ENCODE measurements at regions not wholly inside any gene's neighbourhood (a gene's known extent, or its start where the extent isn't known, plus 50 kb on each side); places are given as distances from the start of the nearest gene placed in this dataset.

DNA sequence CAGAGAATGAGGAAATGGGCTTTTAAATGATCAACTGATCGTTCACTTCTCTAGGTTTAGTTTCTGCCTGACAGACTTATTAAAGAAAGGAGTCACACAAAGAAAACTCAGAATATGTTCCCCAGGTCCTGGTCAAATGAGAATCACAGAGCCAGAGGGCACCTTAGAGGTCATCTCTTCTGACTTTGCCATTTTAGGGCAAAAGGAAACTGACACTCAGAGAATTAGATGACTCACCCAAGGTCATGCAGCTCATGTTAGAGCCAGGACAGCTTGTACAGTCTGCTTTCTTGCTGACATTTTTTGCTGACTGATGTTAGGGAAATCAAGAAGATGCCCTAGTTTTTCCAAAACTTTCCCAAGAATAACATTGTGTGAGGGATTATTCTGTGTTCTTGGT is 312.7 kb upstream of the SP8 start:
- Histone ChIP-seq H3K9ac (ENCODE audit: low read length) (no peak overlapping the region), H3K27me3 (ENCODE audit: insufficient read depth, low read length) (no peaks in the 10 kb centered on the region), H3K9me3 (ENCODE audit: control insufficient read depth in 1 of 2, insufficient read depth in 1 of 2, low read depth in 1 of 2, low read length in 2 of 2) (no peaks in the 10 kb centered on the region), H3K27ac (ENCODE audit: low read depth, low read length) (no peak overlapping the region), H3K79me2 (ENCODE audit: insufficient read depth, low read length) (no peaks in the 10 kb centered on the region), H3K4me3 (replicated peaks in 1 of 2; ENCODE audit: low read depth in 1 of 2, low read length in 2 of 2) (no peak overlapping the region), H3K4me2 (ENCODE audit: low read length) (no peak overlapping the region), H3K4me1 (ENCODE audit: control insufficient read depth in 1 of 2, insufficient read depth in 2 of 2, low read length in 2 of 2) (0 out of 4 replicates have a peak, but pooled peaks cover 0 to 3% of the 10 kb centered on the region in 2 experiments), H2AFZ (ENCODE audit: low read depth, low read length, poor library complexity, severe bottlenecking) (no peak overlapping the region), H4K20me1 (ENCODE audit: insufficient read depth) (no peaks in the 10 kb centered on the region), H3K36me3 (ENCODE audit: control insufficient read depth in 1 of 2, insufficient read depth in 2 of 2, low read length in 2 of 2) (no peaks in the 10 kb centered on the region), H3K9me2 (ENCODE audit: insufficient read depth) (no peaks in the 10 kb centered on the region)
- DNase-seq (ENCODE audit: low read depth, low spot score) (no peak), ATAC-seq (no peak)
- BruUV-seq (replicated peaks), result no TSS peak
- ChIA-PET RAD21 (ENCODE audit: low non-redundant PET in 1 of 2, low total read pairs in 2 of 2, uncharacterized antibody in 2 of 2, unreplicated experiment in 2 of 2) (no interaction called here), POLR2A (no interaction called here), CTCF (no interaction called here)
- TF ChIP-seq SRF (IDR thresholded peaks at IDR 0.05; ENCODE audit: low read depth) (peak; percentile 61), MAX (IDR thresholded peaks at IDR 0.05) (no peak)
- intact Hi-C loops (cut with micrococcal nuclease), result no loop called here

GRCh38 chr7:21099955-21100354 is 313.3 kb upstream of the SP8 start:
- Histone ChIP-seq H3K9ac (ENCODE audit: low read length) (no peak overlapping the region), H3K4me2 (ENCODE audit: low read length) (no peak overlapping the region), H3K4me1 (ENCODE audit: control insufficient read depth in 1 of 2, insufficient read depth in 2 of 2, low read length in 2 of 2) (0 out of 4 replicates have a peak, but pooled peaks cover 0 to 3% of the 10 kb centered on the region in 2 experiments), H3K4me3 (replicated peaks in 1 of 2; ENCODE audit: low read depth in 1 of 2, low read length in 2 of 2) (no peak overlapping the region), H3K27ac (ENCODE audit: low read depth, low read length) (no peak overlapping the region), H2AFZ (ENCODE audit: low read depth, low read length, poor library complexity, severe bottlenecking) (no peak overlapping the region), H3K9me3 (ENCODE audit: control insufficient read depth in 1 of 2, insufficient read depth in 1 of 2, low read depth in 1 of 2, low read length in 2 of 2) (no peaks in the 10 kb centered on the region), H3K27me3 (ENCODE audit: insufficient read depth, low read length) (no peaks in the 10 kb centered on the region), H3K9me2 (ENCODE audit: insufficient read depth) (no peaks in the 10 kb centered on the region), H3K36me3 (ENCODE audit: control insufficient read depth in 1 of 2, insufficient read depth in 2 of 2, low read length in 2 of 2) (no peaks in the 10 kb centered on the region), H3K79me2 (ENCODE audit: insufficient read depth, low read length) (no peaks in the 10 kb centered on the region), H4K20me1 (ENCODE audit: insufficient read depth) (no peaks in the 10 kb centered on the region)
- ATAC-seq (no peak), DNase-seq (ENCODE audit: low read depth, low spot score) (no peak)
- TF ChIP-seq EZH2 (IDR thresholded peaks at IDR 0.05), result no peak
- TF ChIP-seq JUND (IDR thresholded peaks at IDR 0.05), result no peak
- TF ChIP-seq EGR1 (IDR thresholded peaks at IDR 0.05; ENCODE audit: low read depth), result no peak
- TF ChIP-seq ZFX (IDR thresholded peaks at IDR 0.05), result no peak
- TF ChIP-seq RAD21 (IDR thresholded peaks at IDR 0.05; ENCODE audit: low read depth), result no peak
- no peak for TF ChIP-seq REST (IDR thresholded peaks at IDR 0.05; ENCODE audit: low read depth)
- TF ChIP-seq MAX (IDR thresholded peaks at IDR 0.05), result no peak
- TF ChIP-seq ATF3 (IDR thresholded peaks at IDR 0.05), result no peak
- TF ChIP-seq POLR2AphosphoS5 (IDR thresholded peaks at IDR 0.05; ENCODE audit: low read depth, low read length), result no peak
- no peak for TF ChIP-seq YY1 (IDR thresholded peaks at IDR 0.05; ENCODE audit: extremely low read depth, insufficient replicate concordance, low read depth, low read length)
- no peak for TF ChIP-seq POLR2A (IDR thresholded peaks at IDR 0.05; ENCODE audit: borderline replicate concordance, extremely low read depth, insufficient read depth, insufficient read length)
- TF ChIP-seq SRF (IDR thresholded peaks at IDR 0.05; ENCODE audit: low read depth), result no peak
- TF ChIP-seq TCF7L2 (IDR thresholded peaks at IDR 0.05; ENCODE audit: borderline replicate concordance, extremely low read depth, insufficient read depth, insufficient read length), result no peak
- no peak for TF ChIP-seq CBX3 (IDR thresholded peaks at IDR 0.05; ENCODE audit: low read depth)
- TF ChIP-seq SIN3A (IDR thresholded peaks at IDR 0.05; ENCODE audit: low read depth), result no peak
- TF ChIP-seq SP1 (IDR thresholded peaks at IDR 0.05; ENCODE audit: low read depth), result no peak
- TF ChIP-seq, protein P1, sequence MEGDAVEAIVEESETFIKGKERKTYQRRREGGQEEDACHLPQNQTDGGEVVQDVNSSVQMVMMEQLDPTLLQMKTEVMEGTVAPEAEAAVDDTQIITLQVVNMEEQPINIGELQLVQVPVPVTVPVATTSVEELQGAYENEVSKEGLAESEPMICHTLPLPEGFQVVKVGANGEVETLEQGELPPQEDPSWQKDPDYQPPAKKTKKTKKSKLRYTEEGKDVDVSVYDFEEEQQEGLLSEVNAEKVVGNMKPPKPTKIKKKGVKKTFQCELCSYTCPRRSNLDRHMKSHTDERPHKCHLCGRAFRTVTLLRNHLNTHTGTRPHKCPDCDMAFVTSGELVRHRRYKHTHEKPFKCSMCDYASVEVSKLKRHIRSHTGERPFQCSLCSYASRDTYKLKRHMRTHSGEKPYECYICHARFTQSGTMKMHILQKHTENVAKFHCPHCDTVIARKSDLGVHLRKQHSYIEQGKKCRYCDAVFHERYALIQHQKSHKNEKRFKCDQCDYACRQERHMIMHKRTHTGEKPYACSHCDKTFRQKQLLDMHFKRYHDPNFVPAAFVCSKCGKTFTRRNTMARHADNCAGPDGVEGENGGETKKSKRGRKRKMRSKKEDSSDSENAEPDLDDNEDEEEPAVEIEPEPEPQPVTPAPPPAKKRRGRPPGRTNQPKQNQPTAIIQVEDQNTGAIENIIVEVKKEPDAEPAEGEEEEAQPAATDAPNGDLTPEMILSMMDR (IDR thresholded peaks at IDR 0.05 in 2 of 3, conservative IDR thresholded peaks at IDR 0.05 in 1 of 3; ENCODE audit: borderline replicate concordance in 1 of 3, insufficient read depth in 1 of 3, low read depth in 2 of 3, low read length in 2 of 3), result no peak
- ChIA-PET POLR2A (no interaction called here), CTCF (no interaction called here), RAD21 (ENCODE audit: low non-redundant PET in 1 of 2, low total read pairs in 2 of 2, uncharacterized antibody in 2 of 2, unreplicated experiment in 2 of 2) (no interaction called here)
- no TSS peak for BruUV-seq (replicated peaks)
- intact Hi-C loops (cut with micrococcal nuclease), result no loop called here

Measured in HCT116 (cell line).